ENCODE measurements at regions not wholly inside any gene's neighbourhood (a gene's known extent, or its start where the extent isn't known, plus 50 kb on each side); places are given as distances from the start of the nearest gene placed in this dataset.
"Not testable (repeated sequence)": the region's sequence is repeated elsewhere in the genome, so short reads cannot be mapped to it uniquely, and the experiment has no call there.

DNA sequence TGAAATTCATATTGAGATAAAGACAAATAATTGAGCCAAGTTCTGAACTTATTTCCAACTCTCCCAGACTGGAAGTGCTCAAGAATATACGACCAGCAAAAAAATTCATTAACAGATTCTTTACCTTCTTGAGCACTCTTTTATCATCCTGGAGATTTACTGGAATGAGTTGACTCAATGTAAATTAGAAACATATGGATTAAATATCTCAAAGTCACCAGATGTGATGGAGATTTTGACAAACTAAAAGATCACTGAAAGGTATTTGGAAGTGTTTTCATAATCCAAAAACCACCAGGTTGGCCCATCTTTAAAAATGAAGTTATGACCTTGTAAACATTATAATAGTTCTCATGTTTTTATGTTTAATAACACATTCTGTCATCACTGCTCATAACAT, 433.2 kb upstream of the RASGRP1 start:
- Histone ChIP-seq H3F3A (ENCODE audit: insufficient read depth) (no peaks in the 10 kb centered on the region), H3K79me2 (ENCODE audit: insufficient read depth, low read length) (no peaks in the 10 kb centered on the region), H3K27ac (ENCODE audit: low read depth, low read length) (no peak overlapping the region), H3K27me3 (ENCODE audit: low read length) (no peaks in the 10 kb centered on the region), H3K9me3 (ENCODE audit: insufficient read depth, low read length) (no peaks in the 10 kb centered on the region), H4K20me1 (ENCODE audit: low read depth, low read length) (no peaks in the 10 kb centered on the region), H3K4me2 (ENCODE audit: low read depth, low read length, poor library complexity, severe bottlenecking) (no peak overlapping the region), H3K4me3 (ENCODE audit: insufficient read depth, low read length, poor library complexity, severe bottlenecking) (no peak overlapping the region), H3K36me3 (ENCODE audit: low read length) (no peaks in the 10 kb centered on the region), H2AFZ (ENCODE audit: low read depth, low read length, severe bottlenecking) (no peak overlapping the region), H3K9ac (ENCODE audit: low read length) (no peak overlapping the region), H3K9me2 (replicated peaks; ENCODE audit: insufficient read depth, low read length) (no peaks in the 10 kb centered on the region)
- TF ChIP-seq EZH2phosphoT487 (conservative IDR thresholded peaks at IDR 0.05; ENCODE audit: low read length), result no peak
- TF ChIP-seq, protein P1, sequence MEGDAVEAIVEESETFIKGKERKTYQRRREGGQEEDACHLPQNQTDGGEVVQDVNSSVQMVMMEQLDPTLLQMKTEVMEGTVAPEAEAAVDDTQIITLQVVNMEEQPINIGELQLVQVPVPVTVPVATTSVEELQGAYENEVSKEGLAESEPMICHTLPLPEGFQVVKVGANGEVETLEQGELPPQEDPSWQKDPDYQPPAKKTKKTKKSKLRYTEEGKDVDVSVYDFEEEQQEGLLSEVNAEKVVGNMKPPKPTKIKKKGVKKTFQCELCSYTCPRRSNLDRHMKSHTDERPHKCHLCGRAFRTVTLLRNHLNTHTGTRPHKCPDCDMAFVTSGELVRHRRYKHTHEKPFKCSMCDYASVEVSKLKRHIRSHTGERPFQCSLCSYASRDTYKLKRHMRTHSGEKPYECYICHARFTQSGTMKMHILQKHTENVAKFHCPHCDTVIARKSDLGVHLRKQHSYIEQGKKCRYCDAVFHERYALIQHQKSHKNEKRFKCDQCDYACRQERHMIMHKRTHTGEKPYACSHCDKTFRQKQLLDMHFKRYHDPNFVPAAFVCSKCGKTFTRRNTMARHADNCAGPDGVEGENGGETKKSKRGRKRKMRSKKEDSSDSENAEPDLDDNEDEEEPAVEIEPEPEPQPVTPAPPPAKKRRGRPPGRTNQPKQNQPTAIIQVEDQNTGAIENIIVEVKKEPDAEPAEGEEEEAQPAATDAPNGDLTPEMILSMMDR (IDR thresholded peaks at IDR 0.05; ENCODE audit: insufficient read depth, low read length, poor library complexity, severe bottlenecking), result no peak

DNA sequence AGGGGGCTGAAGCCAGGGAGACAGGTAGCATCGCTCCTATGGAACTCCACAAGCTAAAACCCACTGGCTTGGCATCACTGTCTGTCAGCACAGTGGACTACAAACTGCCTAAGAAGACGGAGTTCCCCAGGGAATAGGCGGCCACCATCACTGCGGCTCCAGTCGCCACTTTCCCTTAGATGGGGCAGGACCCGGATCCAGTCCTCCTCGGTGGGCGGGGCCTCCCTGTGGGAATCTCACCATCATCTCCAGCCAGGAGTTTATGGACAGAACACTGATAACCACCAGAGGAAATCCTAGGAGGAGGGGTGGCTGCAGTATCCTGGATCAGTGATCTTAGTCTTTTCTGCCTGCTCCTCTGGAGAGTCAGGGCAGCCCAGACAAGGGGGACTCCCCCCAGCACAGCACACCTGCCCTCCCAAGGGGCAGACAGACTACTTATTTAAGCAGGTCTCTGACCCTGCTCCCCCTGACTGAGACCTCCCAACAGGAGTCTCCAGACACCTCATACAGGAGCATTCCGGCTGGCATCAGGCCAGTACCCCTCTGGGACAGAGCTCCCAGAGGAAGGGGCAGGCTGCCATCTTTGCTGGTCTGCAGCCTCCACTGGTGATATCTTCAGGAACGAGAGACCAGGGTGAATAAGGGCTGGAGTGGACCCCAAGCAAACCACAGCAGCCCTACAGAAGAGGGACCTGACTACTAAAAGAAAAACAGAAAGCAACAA, 435.6 kb upstream of the RASGRP1 start:
- no peak overlapping the region for H3K27ac ChIP-seq (ENCODE audit: low read depth, low read length)
- no peak overlapping the region for H3K4me2 ChIP-seq (ENCODE audit: low read depth, low read length, poor library complexity, severe bottlenecking)
- no peak for TF ChIP-seq EZH2phosphoT487 (conservative IDR thresholded peaks at IDR 0.05; ENCODE audit: low read length)
- TF ChIP-seq, protein P1 (IDR thresholded peaks at IDR 0.05; ENCODE audit: insufficient read depth, low read length, poor library complexity, severe bottlenecking), result no peak

DNA sequence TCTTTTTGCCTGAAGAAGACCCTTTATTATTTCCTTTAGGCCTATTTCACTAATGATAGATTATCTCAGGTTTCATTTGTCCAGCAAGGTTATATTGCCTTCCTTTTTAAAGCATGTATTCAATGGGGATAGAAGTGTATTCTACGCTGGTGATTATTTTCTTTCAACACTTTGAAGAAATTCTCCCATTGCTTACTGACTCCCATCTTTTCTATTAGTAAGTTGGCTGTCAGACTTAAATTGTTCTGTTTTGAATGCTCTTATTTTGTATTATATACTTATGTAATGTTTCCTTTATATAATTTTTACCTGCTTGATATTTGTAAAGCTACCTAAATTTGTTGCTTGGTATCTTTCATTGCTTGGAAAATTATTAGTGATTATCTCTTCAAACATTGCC, 445.1 kb upstream of the RASGRP1 start:
- Histone ChIP-seq H3K9me3 (ENCODE audit: insufficient read depth, low read length) (no peaks in the 10 kb centered on the region; the same call in 1 of the 2 replicates), H3K4me2 (ENCODE audit: low read depth, low read length, poor library complexity, severe bottlenecking) (no peak overlapping the region), H3F3A (ENCODE audit: insufficient read depth) (no peaks in the 10 kb centered on the region), H4K20me1 (ENCODE audit: low read depth, low read length) (no peaks in the 10 kb centered on the region), H3K36me3 (ENCODE audit: low read length) (no peaks in the 10 kb centered on the region), H3K9ac (ENCODE audit: low read length) (no peak overlapping the region), H3K9me2 (replicated peaks; ENCODE audit: insufficient read depth, low read length) (no peaks in the 10 kb centered on the region), H3K27me3 (ENCODE audit: low read length) (no peaks in the 10 kb centered on the region), H2AFZ (ENCODE audit: low read depth, low read length, severe bottlenecking) (no peak overlapping the region), H3K27ac (ENCODE audit: low read depth, low read length) (no peak overlapping the region), H3K4me3 (ENCODE audit: insufficient read depth, low read length, poor library complexity, severe bottlenecking) (no peak overlapping the region), H3K79me2 (ENCODE audit: insufficient read depth, low read length) (no peaks in the 10 kb centered on the region)
- TF ChIP-seq, protein P1 (IDR thresholded peaks at IDR 0.05; ENCODE audit: insufficient read depth, low read length, poor library complexity, severe bottlenecking), result no peak
- TF ChIP-seq EZH2phosphoT487 (conservative IDR thresholded peaks at IDR 0.05; ENCODE audit: low read length), result no peak

More for the DNA sequence above, 435.6 kb upstream of the RASGRP1 start:
- H3F3A ChIP-seq (ENCODE audit: insufficient read depth), result no peaks in the 10 kb centered on the region
- no peaks in the 10 kb centered on the region for H3K9me3 ChIP-seq (ENCODE audit: insufficient read depth, low read length)
- no peaks in the 10 kb centered on the region for H3K36me3 ChIP-seq (ENCODE audit: low read length)
- H4K20me1 ChIP-seq (ENCODE audit: low read depth, low read length), result no peaks in the 10 kb centered on the region
- no peaks in the 10 kb centered on the region for H3K9me2 ChIP-seq (replicated peaks; ENCODE audit: insufficient read depth, low read length)
- H3K4me3 ChIP-seq (ENCODE audit: insufficient read depth, low read length, poor library complexity, severe bottlenecking), result no peak overlapping the region
- H3K79me2 ChIP-seq (ENCODE audit: insufficient read depth, low read length), result no peaks in the 10 kb centered on the region
- no peak overlapping the region for H2AFZ ChIP-seq (ENCODE audit: low read depth, low read length, severe bottlenecking)
- H3K27me3 ChIP-seq (ENCODE audit: low read length), result no peaks in the 10 kb centered on the region
- no peak overlapping the region for H3K9ac ChIP-seq (ENCODE audit: low read length)

DNA sequence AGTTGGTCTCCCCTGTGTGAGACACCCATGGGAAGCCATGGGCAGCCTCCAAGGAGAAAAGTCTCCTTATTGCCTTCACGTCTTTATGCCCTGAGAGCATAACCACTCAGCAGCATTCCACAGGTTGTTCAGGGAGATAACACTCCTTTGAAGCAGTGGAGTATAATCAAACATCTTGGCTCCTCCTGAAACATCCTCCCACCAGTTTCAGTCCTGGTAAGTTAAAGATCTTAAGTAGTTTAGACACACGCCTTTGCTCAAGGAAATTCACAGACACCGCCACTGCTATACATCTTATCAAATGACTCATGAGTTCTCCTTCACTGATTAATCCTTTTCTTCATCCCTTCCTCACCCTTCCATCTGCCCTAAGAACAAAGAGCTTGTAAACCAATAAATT, 446.5 kb upstream of the RASGRP1 start:
- H4K20me1 ChIP-seq (ENCODE audit: low read depth, low read length); H3K9ac ChIP-seq (ENCODE audit: low read length): not testable (repeated sequence)

More for the DNA sequence above, 446.5 kb upstream of the RASGRP1 start:
- not testable (repeated sequence) for H3K27me3 ChIP-seq (ENCODE audit: low read length); H3K4me2 ChIP-seq (ENCODE audit: low read depth, low read length, poor library complexity, severe bottlenecking); H3F3A ChIP-seq (ENCODE audit: insufficient read depth); H3K4me3 ChIP-seq (ENCODE audit: insufficient read depth, low read length, poor library complexity, severe bottlenecking); H2AFZ ChIP-seq (ENCODE audit: low read depth, low read length, severe bottlenecking); H3K27ac ChIP-seq (ENCODE audit: low read depth, low read length); H3K9me2 ChIP-seq (replicated peaks; ENCODE audit: insufficient read depth, low read length); H3K79me2 ChIP-seq (ENCODE audit: insufficient read depth, low read length); H3K9me3 ChIP-seq (ENCODE audit: insufficient read depth, low read length); H3K36me3 ChIP-seq (ENCODE audit: low read length)

All from SU-DHL-6 (cell line).